ENCODE measurements at regions not wholly inside any gene's neighbourhood (a gene's known extent, or its start where the extent isn't known, plus 50 kb on each side); places are given as distances from the start of the nearest gene placed in this dataset.

DNA sequence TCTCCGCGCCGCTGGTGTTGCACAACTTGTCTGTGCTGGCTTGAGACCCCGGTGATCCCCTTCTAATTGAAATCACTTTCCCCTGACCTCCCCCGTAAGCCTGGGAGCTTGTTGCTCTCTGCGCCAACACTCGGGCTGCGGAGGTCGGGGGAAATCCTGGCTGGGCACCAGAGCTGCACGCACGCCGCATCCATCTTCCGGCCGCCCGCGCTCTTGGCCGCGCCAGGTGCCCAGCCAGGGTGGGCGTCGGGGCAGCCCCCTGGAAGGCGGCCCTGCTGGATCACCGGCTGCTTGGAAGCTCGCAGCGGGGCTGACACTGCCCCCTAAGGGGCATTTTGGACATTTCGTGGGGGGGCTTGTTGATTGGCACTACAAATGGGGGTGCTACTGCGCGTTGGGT, 280.3 kb upstream of the SKOR2 start:
- H2AFZ ChIP-seq (ENCODE audit: low read depth): no peak overlapping the region
- WGBS (ENCODE audit: low lambda C conversion rate): 31% methylated on average over 13 of the region's 27 CpGs
- no peaks in the 10 kb centered on the region for H3K79me2 ChIP-seq (ENCODE audit: insufficient read depth)
- H3K27ac ChIP-seq (ENCODE audit: low read depth in 2 of 2, low read length in 1 of 2): no peak overlapping the region
- no peaks in the 10 kb centered on the region for H3K27me3 ChIP-seq (ENCODE audit: insufficient read depth)
- peak; percentile 76 for DNase-seq
- no peak overlapping the region for H3K4me2 ChIP-seq
- H3K36me3 ChIP-seq (replicated peaks in 1 of 2; ENCODE audit: control insufficient read depth in 1 of 2, insufficient read depth in 2 of 2, low read length in 1 of 2): no peaks in the 10 kb centered on the region
- H3K4me1 ChIP-seq (ENCODE audit: control insufficient read depth in 1 of 2, insufficient read depth in 2 of 2, low read depth in 1 of 2, low read length in 1 of 2): peaks cover 0 to 6% of the 10 kb centered on the region in 2 experiments; a peak in 1 of 4 replicates
- ChIA-PET POLR2A (interaction anchor here (0.6 kb wide), 1 partner anchor 264 kb away, joined by 3 read pairs; no protein-coding TSS in a partner anchor), CTCF (interaction anchor here (0.5 to 2.4 kb wide), 10 partner anchors 13 to 312 kb away, joined by 3 to 7 read pairs (median 4); no protein-coding TSS in a partner anchor)
- H3K9me3 ChIP-seq: no peaks in the 10 kb centered on the region
- H3F3A ChIP-seq (replicated peaks; ENCODE audit: insufficient read depth): no peaks in the 10 kb centered on the region
- no peaks in the 10 kb centered on the region for H3K9me2 ChIP-seq
- H3K4me3 ChIP-seq (ENCODE audit: low read depth in 2 of 2, low read length in 1 of 2): peak overlapping the region in 1 of 2 experiments; percentile 24; a peak in 1 of 4 replicates
- no peaks in the 10 kb centered on the region for H4K20me1 ChIP-seq (ENCODE audit: insufficient read depth)
- H3K9ac ChIP-seq: no peak overlapping the region
- TF ChIP-seq FOSL2 (IDR thresholded peaks at IDR 0.05; ENCODE audit: borderline replicate concordance, low read depth): no peak
- no peak for TF ChIP-seq PBX3 (IDR thresholded peaks at IDR 0.05)
- TF ChIP-seq EZH2phosphoT487 (IDR thresholded peaks at IDR 0.05; ENCODE audit: borderline replicate concordance, low read depth): no peak
- TF ChIP-seq SIN3A (IDR thresholded peaks at IDR 0.05; ENCODE audit: borderline replicate concordance, low read depth, low read length): no peak
- TF ChIP-seq, protein P1, sequence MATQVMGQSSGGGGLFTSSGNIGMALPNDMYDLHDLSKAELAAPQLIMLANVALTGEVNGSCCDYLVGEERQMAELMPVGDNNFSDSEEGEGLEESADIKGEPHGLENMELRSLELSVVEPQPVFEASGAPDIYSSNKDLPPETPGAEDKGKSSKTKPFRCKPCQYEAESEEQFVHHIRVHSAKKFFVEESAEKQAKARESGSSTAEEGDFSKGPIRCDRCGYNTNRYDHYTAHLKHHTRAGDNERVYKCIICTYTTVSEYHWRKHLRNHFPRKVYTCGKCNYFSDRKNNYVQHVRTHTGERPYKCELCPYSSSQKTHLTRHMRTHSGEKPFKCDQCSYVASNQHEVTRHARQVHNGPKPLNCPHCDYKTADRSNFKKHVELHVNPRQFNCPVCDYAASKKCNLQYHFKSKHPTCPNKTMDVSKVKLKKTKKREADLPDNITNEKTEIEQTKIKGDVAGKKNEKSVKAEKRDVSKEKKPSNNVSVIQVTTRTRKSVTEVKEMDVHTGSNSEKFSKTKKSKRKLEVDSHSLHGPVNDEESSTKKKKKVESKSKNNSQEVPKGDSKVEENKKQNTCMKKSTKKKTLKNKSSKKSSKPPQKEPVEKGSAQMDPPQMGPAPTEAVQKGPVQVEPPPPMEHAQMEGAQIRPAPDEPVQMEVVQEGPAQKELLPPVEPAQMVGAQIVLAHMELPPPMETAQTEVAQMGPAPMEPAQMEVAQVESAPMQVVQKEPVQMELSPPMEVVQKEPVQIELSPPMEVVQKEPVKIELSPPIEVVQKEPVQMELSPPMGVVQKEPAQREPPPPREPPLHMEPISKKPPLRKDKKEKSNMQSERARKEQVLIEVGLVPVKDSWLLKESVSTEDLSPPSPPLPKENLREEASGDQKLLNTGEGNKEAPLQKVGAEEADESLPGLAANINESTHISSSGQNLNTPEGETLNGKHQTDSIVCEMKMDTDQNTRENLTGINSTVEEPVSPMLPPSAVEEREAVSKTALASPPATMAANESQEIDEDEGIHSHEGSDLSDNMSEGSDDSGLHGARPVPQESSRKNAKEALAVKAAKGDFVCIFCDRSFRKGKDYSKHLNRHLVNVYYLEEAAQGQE (IDR thresholded peaks at IDR 0.05; ENCODE audit: low read depth, low read length): no peak
- no peak for TF ChIP-seq ZBTB33 (IDR thresholded peaks at IDR 0.05; ENCODE audit: borderline replicate concordance, low read depth)
- TF ChIP-seq YY1 (IDR thresholded peaks at IDR 0.05; ENCODE audit: low read depth): no peak
- TF ChIP-seq USF2 (IDR thresholded peaks at IDR 0.05; ENCODE audit: borderline replicate concordance, low read depth, low read length): no peak
- TF ChIP-seq RXRA (IDR thresholded peaks at IDR 0.05; ENCODE audit: borderline replicate concordance, low read depth): no peak
- TF ChIP-seq, protein P2, sequence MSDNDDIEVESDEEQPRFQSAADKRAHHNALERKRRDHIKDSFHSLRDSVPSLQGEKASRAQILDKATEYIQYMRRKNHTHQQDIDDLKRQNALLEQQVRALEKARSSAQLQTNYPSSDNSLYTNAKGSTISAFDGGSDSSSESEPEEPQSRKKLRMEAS (IDR thresholded peaks at IDR 0.05; ENCODE audit: low read depth): no peak
- no peak for TF ChIP-seq GATA2 (CRISPR knock-in tag; IDR thresholded peaks at IDR 0.05)
- no peak for TF ChIP-seq MXI1 (IDR thresholded peaks at IDR 0.05; ENCODE audit: low read depth, low read length)
- TF ChIP-seq TCF12 (IDR thresholded peaks at IDR 0.05): no peak
- TF ChIP-seq, protein P3, sequence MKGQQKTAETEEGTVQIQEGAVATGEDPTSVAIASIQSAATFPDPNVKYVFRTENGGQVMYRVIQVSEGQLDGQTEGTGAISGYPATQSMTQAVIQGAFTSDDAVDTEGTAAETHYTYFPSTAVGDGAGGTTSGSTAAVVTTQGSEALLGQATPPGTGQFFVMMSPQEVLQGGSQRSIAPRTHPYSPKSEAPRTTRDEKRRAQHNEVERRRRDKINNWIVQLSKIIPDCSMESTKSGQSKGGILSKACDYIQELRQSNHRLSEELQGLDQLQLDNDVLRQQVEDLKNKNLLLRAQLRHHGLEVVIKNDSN (IDR thresholded peaks at IDR 0.05; ENCODE audit: borderline replicate concordance, low read depth): no peak
- TF ChIP-seq FOXM1 (IDR thresholded peaks at IDR 0.05; ENCODE audit: low read depth): no peak
- no peak for TF ChIP-seq SMC3 (IDR thresholded peaks at IDR 0.05; ENCODE audit: low read depth, low read length)

All from SK-N-SH (cell line).